ENCODE measurements at regions not wholly inside any gene's neighbourhood (a gene's known extent, or its start where the extent isn't known, plus 50 kb on each side); places are given as distances from the start of the nearest gene placed in this dataset.

- no peaks in the 10 kb centered on the region for H3K9me3 Mint-ChIP-seq
- no peaks in the 10 kb centered on the region for H3K79me2 ChIP-seq (ENCODE audit: low read depth)
- H3K4me1 Mint-ChIP-seq, result peaks cover 46% of the 10 kb centered on the region
Measured at GRCh38 chr6:27133281-27134227, 113.9 kb upstream of the PRSS16 start.

GRCh38 chr6:27135087-27135657, 112.3 kb upstream of the PRSS16 start:
- H3K27me3 ChIP-seq, result no peaks in the 10 kb centered on the region
- H3K27ac Mint-ChIP-seq, result no peak overlapping the region
- H3K4me3 ChIP-seq, result no peak overlapping the region
- TF ChIP-seq CTCF (IDR thresholded peaks at IDR 0.05) (no peak), EZH2 (IDR thresholded peaks at IDR 0.05) (no peak), EZH2phosphoT487 (IDR thresholded peaks at IDR 0.05) (no peak)
- no peak overlapping the region for H3K4me2 ChIP-seq
- no peaks in the 10 kb centered on the region for H3K36me3 Mint-ChIP-seq
- H3K27me3 Mint-ChIP-seq (ENCODE audit: insufficient read depth, low read depth), result peaks cover 4% of the 10 kb centered on the region
- H3K4me1 Mint-ChIP-seq, result peaks cover 49% of the 10 kb centered on the region
- DNase-seq (ENCODE audit: low spot score), result no peak
- H4K20me1 ChIP-seq (ENCODE audit: low read depth), result peaks cover 16% of the 10 kb centered on the region
- H3K9ac ChIP-seq, result no peak overlapping the region
- H3K36me3 ChIP-seq, result no peaks in the 10 kb centered on the region
- peaks cover 5% of the 10 kb centered on the region for H3K79me2 ChIP-seq (ENCODE audit: low read depth)
- no peaks in the 10 kb centered on the region for H3K9me3 ChIP-seq (ENCODE audit: low read depth)
- no peaks in the 10 kb centered on the region for H3K9me3 Mint-ChIP-seq
- peaks cover 42% of the 10 kb centered on the region for H3K4me1 ChIP-seq
- no peak overlapping the region for H3K27ac ChIP-seq
- no peak overlapping the region for H2AFZ ChIP-seq (replicated peaks)
- peak overlapping the region; percentile 55 for H3K4me3 Mint-ChIP-seq
- H3F3A ChIP-seq (ENCODE audit: low read depth), result peaks cover 70% of the 10 kb centered on the region

More at GRCh38 chr6:27133281-27134227, 113.9 kb upstream of the PRSS16 start:
- Mint-ChIP-seq H3K27me3 (ENCODE audit: insufficient read depth, low read depth) (no peaks in the 10 kb centered on the region), H3K27ac (no peak overlapping the region), H3K4me3 (no peak overlapping the region), H3K36me3 (no peaks in the 10 kb centered on the region)
- DNase-seq (ENCODE audit: low spot score), result peak; percentile 83
- no peaks in the 10 kb centered on the region for H3K27me3 ChIP-seq
- no peaks in the 10 kb centered on the region for H3K9me3 ChIP-seq (ENCODE audit: low read depth)
- no peaks in the 10 kb centered on the region for H3K36me3 ChIP-seq
- peaks cover 38% of the 10 kb centered on the region for H3K4me1 ChIP-seq
- TF ChIP-seq EZH2phosphoT487 (IDR thresholded peaks at IDR 0.05), result no peak
- TF ChIP-seq CTCF (IDR thresholded peaks at IDR 0.05), result no peak
- no peak for TF ChIP-seq EZH2 (IDR thresholded peaks at IDR 0.05)
- H3F3A ChIP-seq (ENCODE audit: low read depth), result peaks cover 54% of the 10 kb centered on the region
- H3K4me3 ChIP-seq, result peak overlapping the region; percentile 74
- peak overlapping the region; percentile 77 for H3K27ac ChIP-seq
- peak overlapping the region; percentile 90 for H3K4me2 ChIP-seq
- peaks cover 5% of the 10 kb centered on the region for H4K20me1 ChIP-seq (ENCODE audit: low read depth)
- H3K9ac ChIP-seq, result peak overlapping the region; percentile 67
- no peak overlapping the region for H2AFZ ChIP-seq (replicated peaks)

GRCh38 chr6:27136077-27136644, 111.3 kb upstream of the PRSS16 start:
- Histone ChIP-seq H3K9me3 (ENCODE audit: low read depth) (no peaks in the 10 kb centered on the region), H3K79me2 (ENCODE audit: low read depth) (peaks cover 10% of the 10 kb centered on the region), H3K9ac (no peak overlapping the region), H3K4me1 (peaks cover 40% of the 10 kb centered on the region), H3K36me3 (no peaks in the 10 kb centered on the region), H3K27ac (peak overlapping the region; percentile 83), H3K27me3 (no peaks in the 10 kb centered on the region), H3F3A (ENCODE audit: low read depth) (peaks cover 66% of the 10 kb centered on the region), H3K4me2 (peak overlapping the region; percentile 33), H2AFZ (replicated peaks) (no peak overlapping the region), H4K20me1 (ENCODE audit: low read depth) (peaks cover 18% of the 10 kb centered on the region), H3K4me3 (no peak overlapping the region)
- Mint-ChIP-seq H3K9me3 (no peaks in the 10 kb centered on the region), H3K36me3 (no peaks in the 10 kb centered on the region), H3K27ac (peak overlapping the region; percentile 86), H3K4me1 (peaks cover 45% of the 10 kb centered on the region), H3K4me3 (peak overlapping the region; percentile 38), H3K27me3 (ENCODE audit: insufficient read depth, low read depth) (peaks cover 4% of the 10 kb centered on the region)
- TF ChIP-seq EZH2phosphoT487 (IDR thresholded peaks at IDR 0.05) (no peak), CTCF (IDR thresholded peaks at IDR 0.05) (no peak), EZH2 (IDR thresholded peaks at IDR 0.05) (no peak)
- DNase-seq (ENCODE audit: low spot score), result peak; percentile 66

Data from neural progenitor cell (in vitro differentiated cells).